Right atrium auricular region (tissue), 2 donors: ENCODE measurements at regions not wholly inside any gene's neighbourhood (a gene's known extent, or its start where the extent isn't known, plus 50 kb on each side); places are given as distances from the start of the nearest gene placed in this dataset.
A peak's percentile ranks its signal among the peaks of the same experiment; 100 is the strongest.

Experiments used
- DNase-seq: peaks from one replicate; pipeline ENCODE4 v3.0.0-alpha.2; 2019; ENCODE audit warnings: low spot score
- H3K27ac ChIP-seq, 2 donors: fragments of 200-600 bp; sonication (generic); 1 replicate in 1 of 2; 2 replicates in 1 of 2; pipeline ENCODE4 v1.5.1; 2016 to 2019
- H3K27me3 ChIP-seq, 2 donors: fragments of 200-600 bp; sonication (generic); one replicate each; pipeline versions ENCODE4 v1.5.1 to v1.6.0; 2017 to 2019
- H3K36me3 ChIP-seq: fragments of 200-600 bp; sonication (generic); one replicate; pipeline ENCODE4 v1.5.1; 2016
- H3K4me1 ChIP-seq, 2 donors: fragments of 200-600 bp; sonication (generic); one replicate each; pipeline versions ENCODE4 v1.5.1 to v1.6.0; 2017 to 2019
- H3K4me3 ChIP-seq, 2 donors: fragments of 200-600 bp; sonication (generic); 1 replicate in 1 of 2; 2 replicates in 1 of 2; pipeline ENCODE4 v1.5.1; 2017 to 2019; ENCODE audit warnings: mild to moderate bottlenecking in 1 of 2, moderate library complexity in 1 of 2
- H3K9me3 ChIP-seq, 2 donors: fragments of 200-600 bp; sonication (generic); one replicate each; pipeline ENCODE4 v1.5.1; 2019
- TF ChIP-seq, protein P1 (sequence below), 2 donors: fragments of 200-600 bp; sonication (generic); IDR thresholded peaks; one replicate each; pipeline ENCODE4 v1.5.1; 2019; ENCODE audit warnings: antibody characterized with exemption in 2 of 2

DNA sequence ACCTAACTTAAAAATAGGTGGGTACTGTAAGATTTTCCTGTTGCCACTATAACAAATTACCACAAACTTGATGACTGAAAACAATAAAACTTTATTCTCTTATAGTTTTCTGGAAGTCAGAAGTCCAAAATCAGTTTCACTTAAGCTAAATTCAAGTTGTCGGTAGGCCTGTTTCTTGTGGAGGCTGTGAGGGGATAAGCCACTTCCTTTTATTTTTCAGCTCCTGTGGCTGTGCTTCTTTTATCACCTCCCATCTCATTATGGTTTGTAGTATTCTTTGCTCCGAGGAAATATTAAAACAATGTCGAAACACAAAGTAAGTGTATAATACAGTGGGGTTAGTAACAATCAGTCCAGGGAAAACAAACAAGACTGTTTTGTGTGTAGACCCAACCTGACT is 610.5 kb upstream of the TECRL start:
- TF ChIP-seq, protein P1, sequence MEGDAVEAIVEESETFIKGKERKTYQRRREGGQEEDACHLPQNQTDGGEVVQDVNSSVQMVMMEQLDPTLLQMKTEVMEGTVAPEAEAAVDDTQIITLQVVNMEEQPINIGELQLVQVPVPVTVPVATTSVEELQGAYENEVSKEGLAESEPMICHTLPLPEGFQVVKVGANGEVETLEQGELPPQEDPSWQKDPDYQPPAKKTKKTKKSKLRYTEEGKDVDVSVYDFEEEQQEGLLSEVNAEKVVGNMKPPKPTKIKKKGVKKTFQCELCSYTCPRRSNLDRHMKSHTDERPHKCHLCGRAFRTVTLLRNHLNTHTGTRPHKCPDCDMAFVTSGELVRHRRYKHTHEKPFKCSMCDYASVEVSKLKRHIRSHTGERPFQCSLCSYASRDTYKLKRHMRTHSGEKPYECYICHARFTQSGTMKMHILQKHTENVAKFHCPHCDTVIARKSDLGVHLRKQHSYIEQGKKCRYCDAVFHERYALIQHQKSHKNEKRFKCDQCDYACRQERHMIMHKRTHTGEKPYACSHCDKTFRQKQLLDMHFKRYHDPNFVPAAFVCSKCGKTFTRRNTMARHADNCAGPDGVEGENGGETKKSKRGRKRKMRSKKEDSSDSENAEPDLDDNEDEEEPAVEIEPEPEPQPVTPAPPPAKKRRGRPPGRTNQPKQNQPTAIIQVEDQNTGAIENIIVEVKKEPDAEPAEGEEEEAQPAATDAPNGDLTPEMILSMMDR (IDR thresholded peaks at IDR 0.05) = no peak
- Histone ChIP-seq H3K36me3 (no peaks in the 10 kb centered on the region), H3K9me3 (no peaks in the 10 kb centered on the region), H3K27me3 (no peaks in the 10 kb centered on the region), H3K4me1 (no peaks in the 10 kb centered on the region), H3K4me3 (no peak overlapping the region), H3K27ac (no peak overlapping the region)
- no peak for DNase-seq

- Histone ChIP-seq H3K27ac (no peak overlapping the region), H3K27me3 (no peaks in the 10 kb centered on the region), H3K36me3 (no peaks in the 10 kb centered on the region), H3K4me3 (no peak overlapping the region), H3K4me1 (no peaks in the 10 kb centered on the region), H3K9me3 (no peaks in the 10 kb centered on the region)
- DNase-seq = no peak
- TF ChIP-seq, protein P1 (IDR thresholded peaks at IDR 0.05) = no peak
These were observed 609.1 kb upstream of the TECRL start for GRCh38 chr4:65018313-65018712.

DNA sequence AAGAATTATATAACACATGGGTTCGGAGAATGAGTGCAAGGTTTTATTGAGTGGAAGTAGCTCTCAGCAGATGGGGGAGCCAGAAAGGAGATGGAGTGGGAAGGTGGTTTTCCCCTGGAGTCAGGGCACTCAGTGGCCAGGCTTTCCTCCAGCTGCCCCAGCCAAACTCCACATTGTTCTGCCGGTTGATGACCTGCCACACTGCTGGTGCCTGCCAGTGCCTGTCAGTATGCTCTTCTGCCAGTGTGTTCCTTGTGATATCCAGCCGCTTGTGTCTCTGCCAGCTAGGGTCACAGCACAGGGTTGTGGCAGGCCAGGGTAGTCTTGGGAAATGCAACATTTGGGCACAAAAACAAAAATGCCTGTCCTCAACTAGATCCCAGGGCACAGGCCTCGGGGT is 604.8 kb upstream of the TECRL start:
- H3K27me3 ChIP-seq = no peaks in the 10 kb centered on the region
- H3K9me3 ChIP-seq = no peaks in the 10 kb centered on the region
- no peak overlapping the region for H3K27ac ChIP-seq
- TF ChIP-seq, protein P1 (IDR thresholded peaks at IDR 0.05) = no peak
- no peaks in the 10 kb centered on the region for H3K4me1 ChIP-seq
- no peak overlapping the region for H3K4me3 ChIP-seq
- no peak for DNase-seq
- H3K36me3 ChIP-seq = no peaks in the 10 kb centered on the region

- DNase-seq = no peak
- Histone ChIP-seq H3K27me3 (no peaks in the 10 kb centered on the region), H3K9me3 (no peaks in the 10 kb centered on the region), H3K36me3 (no peaks in the 10 kb centered on the region), H3K4me3 (no peak overlapping the region), H3K4me1 (no peaks in the 10 kb centered on the region), H3K27ac (no peak overlapping the region)
- TF ChIP-seq, protein P1 (IDR thresholded peaks at IDR 0.05) = peak in 1 of 2 donors; percentile 63
These were observed 598.7 kb upstream of the TECRL start for GRCh38 chr4:65007841-65008439.

- Histone ChIP-seq H3K4me1 (no peaks in the 10 kb centered on the region), H3K27ac (no peak overlapping the region), H3K36me3 (no peaks in the 10 kb centered on the region), H3K9me3 (peaks cover 0 to 4% of the 10 kb centered on the region in 2 donors), H3K4me3 (no peak overlapping the region), H3K27me3 (no peaks in the 10 kb centered on the region)
- TF ChIP-seq, protein P1 (IDR thresholded peaks at IDR 0.05) = no peak
- DNase-seq = no peak
These were observed 565.9 kb upstream of the TECRL start for GRCh38 chr4:64975177-64975576.

DNA sequence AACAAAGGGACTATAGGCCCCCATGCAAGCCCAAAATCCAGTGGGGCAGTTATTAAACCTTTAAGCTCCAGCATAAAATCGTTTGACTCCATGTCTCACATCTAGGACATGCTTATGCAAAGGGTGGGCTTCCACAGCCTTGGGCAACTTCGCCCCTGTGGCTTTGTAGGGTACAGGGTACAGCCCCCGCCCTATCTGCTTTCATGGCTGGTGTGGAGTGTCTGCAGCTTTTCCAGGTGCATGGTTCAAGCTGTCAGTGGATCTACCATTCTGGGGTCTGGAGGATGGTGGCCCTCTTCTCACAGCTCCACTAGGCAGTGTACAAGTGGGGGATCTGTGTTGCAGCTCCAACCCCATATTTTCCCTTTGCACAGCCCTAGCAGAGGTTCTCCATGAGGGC is 559.8 kb upstream of the TECRL start:
- Histone ChIP-seq H3K36me3 (no peaks in the 10 kb centered on the region), H3K27ac (no peak overlapping the region), H3K27me3 (no peaks in the 10 kb centered on the region), H3K4me1 (no peaks in the 10 kb centered on the region), H3K4me3 (no peak overlapping the region), H3K9me3 (peaks cover 0 to 4% of the 10 kb centered on the region in 2 donors)
- TF ChIP-seq, protein P1 (IDR thresholded peaks at IDR 0.05) = no peak
- DNase-seq = no peak
